Activated CD8-positive, alpha-beta memory T cell treated with anti-CD3 and anti-CD28 coated beads for 48 hours (primary cell): ENCODE measurements at regions not wholly inside any gene's neighbourhood (a gene's known extent, or its start where the extent isn't known, plus 50 kb on each side); places are given as distances from the start of the nearest gene placed in this dataset.

Experiments
- DNase-seq, 3 experiments: peaks; one replicate each; pipeline ENCODE4 v3.0.0-alpha.2; 2020; ENCODE audit warnings: low read depth in 2 of 3, low spot score in 2 of 3

- DNase-seq = no peak
Measured at GRCh38 chr4:146998157-146998556, 52.5 kb upstream of the TTC29 start.

GRCh38 chr4:147003956-147004809 lies 58.5 kb upstream of the TTC29 start:
- DNase-seq = no peak

GRCh38 chr4:147006229-147006628 lies 60.6 kb upstream of the TTC29 start:
- DNase-seq = no peak

- no peak for DNase-seq
Measured at GRCh38 chr4:147009875-147010274, 64.2 kb upstream of the TTC29 start.

- DNase-seq = no peak
Measured at GRCh38 chr4:147011411-147011810, 65.7 kb upstream of the TTC29 start.

- DNase-seq = no peak
Measured at GRCh38 chr4:147012059-147012707, 66.5 kb upstream of the TTC29 start.

- no peak for DNase-seq
Measured at GRCh38 chr4:147014946-147015345, 69.3 kb upstream of the TTC29 start.

- DNase-seq = no peak
Measured at GRCh38 chr4:147015491-147015890, 69.8 kb upstream of the TTC29 start.

GRCh38 chr4:147017081-147017480 lies 71.4 kb upstream of the TTC29 start:
- DNase-seq = no peak

- peak; percentile 1 to 29 (median 11) for DNase-seq
Measured at GRCh38 chr4:147019091-147019490, 73.4 kb upstream of the TTC29 start.

- no peak for DNase-seq
Measured at GRCh38 chr4:147020456-147020855, 74.8 kb upstream of the TTC29 start.

GRCh38 chr4:147025042-147025441 lies 79.4 kb upstream of the TTC29 start:
- DNase-seq = no peak

GRCh38 chr4:147029296-147029695 lies 83.6 kb upstream of the TTC29 start:
- DNase-seq = no peak

GRCh38 chr4:147034372-147034771 lies 88.7 kb upstream of the TTC29 start:
- DNase-seq = no peak

- DNase-seq = no peak
Measured at GRCh38 chr4:147037069-147037468, 91.4 kb upstream of the TTC29 start.

- no peak for DNase-seq
Measured at GRCh38 chr4:147039976-147040575, 94.4 kb upstream of the TTC29 start.

- DNase-seq = no peak
Measured at GRCh38 chr4:147040874-147041273, 95.2 kb upstream of the TTC29 start.

- no peak for DNase-seq
Measured at GRCh38 chr4:147041376-147041775, 95.7 kb upstream of the TTC29 start.

- no peak for DNase-seq
Measured at GRCh38 chr4:147042046-147042445, 96.4 kb upstream of the TTC29 start.

- no peak for DNase-seq
Measured at GRCh38 chr4:147044241-147044640, 98.6 kb upstream of the TTC29 start.

- DNase-seq = no peak
Measured at GRCh38 chr4:147049946-147050345, 104.3 kb upstream of the TTC29 start.

GRCh38 chr4:147050356-147050765 lies 104.7 kb upstream of the TTC29 start:
- no peak for DNase-seq
